OCI-LY7 (cell line): ENCODE measurements at regions not wholly inside any gene's neighbourhood (a gene's known extent, or its start where the extent isn't known, plus 50 kb on each side); places are given as distances from the start of the nearest gene placed in this dataset.

Experiments used
- EZH2phosphoT487 ChIP-seq: fragments of 200-600 bp; sonication (generic); IDR thresholded peaks from 2 replicates; pipeline ENCODE4 v1.6.1; 2018; ENCODE audit warnings: low read depth, borderline replicate concordance, mild to moderate bottlenecking, mixed run types, antibody characterized with exemption, low read length, moderate library complexity, mixed read lengths
- TF ChIP-seq, protein P1 (sequence below): fragments of 200-600 bp; sonication (generic); conservative IDR thresholded peaks from 2 replicates; pipeline ENCODE4 v1.5.1; 2014; ENCODE audit warnings: mild to moderate bottlenecking, antibody characterized with exemption, low read length, moderate library complexity, mixed read lengths

GRCh38 chr4:124804041-124804440 is 91.5 kb upstream of the ANKRD50 start:
- TF ChIP-seq, protein P1, sequence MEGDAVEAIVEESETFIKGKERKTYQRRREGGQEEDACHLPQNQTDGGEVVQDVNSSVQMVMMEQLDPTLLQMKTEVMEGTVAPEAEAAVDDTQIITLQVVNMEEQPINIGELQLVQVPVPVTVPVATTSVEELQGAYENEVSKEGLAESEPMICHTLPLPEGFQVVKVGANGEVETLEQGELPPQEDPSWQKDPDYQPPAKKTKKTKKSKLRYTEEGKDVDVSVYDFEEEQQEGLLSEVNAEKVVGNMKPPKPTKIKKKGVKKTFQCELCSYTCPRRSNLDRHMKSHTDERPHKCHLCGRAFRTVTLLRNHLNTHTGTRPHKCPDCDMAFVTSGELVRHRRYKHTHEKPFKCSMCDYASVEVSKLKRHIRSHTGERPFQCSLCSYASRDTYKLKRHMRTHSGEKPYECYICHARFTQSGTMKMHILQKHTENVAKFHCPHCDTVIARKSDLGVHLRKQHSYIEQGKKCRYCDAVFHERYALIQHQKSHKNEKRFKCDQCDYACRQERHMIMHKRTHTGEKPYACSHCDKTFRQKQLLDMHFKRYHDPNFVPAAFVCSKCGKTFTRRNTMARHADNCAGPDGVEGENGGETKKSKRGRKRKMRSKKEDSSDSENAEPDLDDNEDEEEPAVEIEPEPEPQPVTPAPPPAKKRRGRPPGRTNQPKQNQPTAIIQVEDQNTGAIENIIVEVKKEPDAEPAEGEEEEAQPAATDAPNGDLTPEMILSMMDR, result no peak
- no peak for TF ChIP-seq EZH2phosphoT487
